Effector CD4-positive, alpha-beta T cell (primary cell): ENCODE measurements at regions not wholly inside any gene's neighbourhood (a gene's known extent, or its start where the extent isn't known, plus 50 kb on each side); places are given as distances from the start of the nearest gene placed in this dataset.

Experiments used
- DNase-seq: peaks from one replicate; pipeline ENCODE4 v3.0.0-alpha.2; 2020

DNA sequence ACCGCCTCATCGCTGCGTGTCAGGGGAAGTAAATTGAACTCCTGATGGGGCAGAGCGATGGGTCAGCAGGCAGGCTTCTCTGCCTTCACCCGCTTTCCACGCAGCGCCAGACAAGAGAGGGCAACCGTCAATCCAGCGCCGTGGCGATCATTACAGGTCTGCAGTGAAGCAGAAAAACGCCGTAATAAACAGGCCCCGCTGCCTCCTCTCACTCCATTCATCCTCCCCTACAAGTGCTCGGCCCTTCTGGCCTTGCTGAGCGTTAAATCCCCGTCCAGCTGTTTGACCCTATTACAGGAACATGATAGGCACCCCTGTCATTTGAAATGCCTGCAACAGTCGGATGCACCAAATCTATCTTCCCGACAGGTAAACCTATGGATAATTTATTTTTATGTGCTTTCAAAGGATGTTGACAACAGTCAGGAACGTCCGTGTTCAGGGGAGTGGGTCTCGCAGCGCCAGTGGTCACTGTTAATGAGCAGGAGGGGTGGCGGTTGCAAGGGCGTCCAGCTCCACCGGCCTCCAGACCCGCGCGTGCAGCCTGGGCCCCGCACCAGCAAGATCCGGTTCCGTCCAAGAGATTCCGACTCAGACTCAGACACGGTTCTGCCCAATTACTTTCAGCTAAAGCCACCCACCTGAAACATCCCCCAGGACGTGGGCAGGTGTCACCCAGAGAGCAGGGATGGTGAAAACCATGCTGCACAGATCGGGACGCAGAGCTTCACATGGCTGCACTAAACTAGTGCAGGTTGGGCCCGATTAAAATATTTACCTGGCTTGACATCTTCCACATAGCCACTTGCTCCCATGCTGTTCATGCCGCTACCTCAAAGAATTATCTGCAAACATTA, 508.0 kb upstream of the MGMT start:
- DNase-seq, result no peak

DNA sequence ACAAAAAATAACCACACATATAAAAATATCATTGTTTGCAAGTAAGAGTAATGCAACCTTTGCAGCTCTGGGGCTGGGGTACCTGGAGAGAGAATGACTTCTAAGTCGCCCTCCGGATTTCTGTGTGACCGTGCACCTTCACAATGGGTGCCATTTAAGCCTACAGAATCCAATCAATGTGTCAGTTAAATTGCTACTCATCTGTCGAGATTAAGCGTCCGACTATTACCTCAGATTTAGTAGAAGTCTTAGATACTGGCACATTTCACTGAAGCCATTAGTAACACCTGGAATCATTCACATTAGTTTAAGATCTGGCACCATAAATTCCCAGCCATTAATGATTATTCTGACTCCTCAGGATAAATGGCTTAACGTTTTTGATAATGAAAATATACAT, 507.3 kb upstream of the MGMT start:
- no peak for DNase-seq

DNA sequence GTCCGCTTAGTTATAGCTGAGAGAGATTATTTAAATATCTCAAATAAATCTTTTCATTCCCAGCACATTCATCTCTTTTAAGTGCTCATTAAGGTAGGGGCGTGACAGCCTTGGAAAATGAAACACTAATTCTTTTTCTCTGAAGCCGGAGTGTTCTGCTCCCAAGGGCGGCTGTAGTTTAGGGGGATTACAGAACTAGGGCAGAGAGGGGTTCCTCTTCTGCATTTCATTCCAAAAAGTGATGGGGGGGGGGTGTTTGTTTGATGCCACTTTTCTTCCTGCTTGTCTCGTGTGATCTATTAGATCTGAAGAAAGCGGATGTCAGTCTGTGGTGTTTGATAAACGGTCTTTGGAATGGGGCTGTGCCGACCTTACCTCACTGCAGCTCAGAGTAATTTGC, 506.5 kb upstream of the MGMT start:
- DNase-seq, result no peak

DNA sequence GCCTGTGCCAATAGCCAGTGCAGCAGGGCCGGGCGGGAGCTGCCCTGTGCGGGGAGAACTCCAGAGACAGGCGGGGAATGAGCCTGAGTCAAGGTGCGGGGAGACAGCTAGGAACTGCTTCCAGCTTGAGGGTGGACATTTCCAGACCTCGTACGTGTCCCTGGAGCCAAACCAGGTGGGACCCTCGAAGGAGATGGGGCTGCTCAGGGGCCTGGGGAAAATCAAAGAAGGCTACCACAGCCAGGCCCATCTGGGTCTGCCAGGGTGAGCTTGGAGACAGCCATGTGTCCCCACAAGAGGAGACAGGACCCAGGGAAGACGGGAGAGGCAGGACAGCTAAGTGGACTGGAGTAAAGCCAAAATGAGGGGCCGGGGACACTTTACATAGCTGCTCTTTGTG, 504.9 kb upstream of the MGMT start:
- DNase-seq, result no peak

DNA sequence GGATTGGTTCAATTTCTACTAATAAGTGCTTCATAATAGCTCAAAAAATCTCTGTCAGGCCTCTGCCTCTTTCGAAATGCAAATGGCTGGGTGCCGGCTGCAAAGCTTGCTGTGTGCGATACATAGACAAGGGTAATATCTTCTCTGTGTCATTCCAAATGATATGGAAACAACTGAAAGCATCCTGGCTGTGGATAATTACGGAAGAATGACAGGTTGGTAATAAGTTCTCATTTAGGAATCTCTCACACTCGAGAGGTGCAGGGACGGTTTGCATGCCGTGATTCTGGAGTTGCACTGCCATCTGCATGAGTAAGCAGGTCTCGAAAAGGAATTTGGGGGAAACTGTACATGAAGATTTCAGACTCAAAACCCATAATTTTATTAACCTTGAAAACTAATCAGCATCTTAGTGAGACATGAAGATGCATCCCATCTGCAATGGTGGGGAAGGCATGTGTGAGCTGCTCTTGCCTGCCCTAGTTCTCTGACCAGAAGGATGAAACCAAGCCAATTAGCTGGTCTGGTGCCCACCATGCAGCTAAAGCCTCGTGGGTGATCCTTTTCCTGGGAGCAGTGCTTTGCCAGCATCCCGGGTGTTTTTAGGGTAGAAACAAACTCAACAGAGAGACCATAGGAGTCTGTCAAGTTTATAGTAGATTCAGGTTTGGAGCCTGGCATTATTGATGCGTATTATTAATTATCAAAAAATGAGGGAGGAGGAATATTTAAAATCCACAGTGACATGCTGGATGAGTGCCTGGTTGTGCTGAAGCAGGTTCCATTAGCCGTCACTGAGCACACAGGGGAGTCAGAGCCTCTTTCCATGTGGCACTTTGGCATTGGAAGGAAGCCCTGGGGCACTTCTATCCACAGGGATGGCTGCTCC, 503.6 kb upstream of the MGMT start:
- DNase-seq, result no peak

DNA sequence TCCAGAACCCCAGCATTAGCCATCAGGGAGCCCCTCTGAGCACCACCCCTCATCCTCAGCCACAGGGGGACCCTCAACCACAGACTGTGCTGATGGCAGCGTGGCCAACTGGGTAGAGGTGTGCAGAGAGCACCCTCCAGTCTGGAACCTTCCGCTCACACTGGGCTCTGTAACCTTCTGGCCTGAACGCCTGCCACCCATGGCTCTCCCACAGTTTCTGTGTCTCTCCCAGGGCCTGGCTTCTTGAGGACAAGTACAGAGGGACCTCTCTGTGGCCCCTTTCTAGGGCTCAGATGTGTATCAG, 503.0 kb upstream of the MGMT start:
- no peak for DNase-seq

DNA sequence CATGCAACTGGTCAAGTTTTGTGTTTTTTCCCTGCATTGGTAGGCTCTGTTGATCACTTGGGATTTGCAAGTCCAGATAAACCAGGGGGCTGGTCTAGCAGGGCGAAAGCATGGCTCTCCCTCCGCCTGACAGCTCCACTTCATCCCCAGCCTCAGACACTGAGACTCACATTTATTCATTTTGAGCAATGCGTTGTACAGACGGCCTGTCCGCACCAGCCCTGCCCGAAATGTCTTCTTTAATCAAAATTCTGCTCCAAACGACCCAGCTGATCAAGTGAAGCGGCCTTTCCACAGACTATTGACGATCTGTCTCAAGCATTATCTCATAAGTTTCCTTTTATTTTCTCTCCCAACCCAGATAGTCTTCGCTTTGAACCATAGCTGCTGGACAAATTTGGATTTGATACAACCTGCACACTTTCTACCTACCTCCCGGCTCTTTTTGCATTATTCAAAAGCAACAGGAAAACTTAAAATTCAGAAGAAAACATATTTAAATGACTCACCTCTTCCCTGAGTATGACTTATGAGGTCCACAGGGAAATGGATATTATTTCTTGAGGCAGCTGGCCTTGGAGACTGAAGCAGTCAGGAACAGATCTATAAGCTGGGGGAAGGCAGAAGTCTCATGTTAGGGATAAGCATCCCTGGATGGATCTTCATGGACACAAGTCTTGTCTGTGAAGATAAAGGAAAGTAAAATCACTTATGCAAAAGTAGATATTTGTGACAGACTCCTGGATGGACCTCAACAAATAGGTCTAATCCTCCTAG, 498.9 kb upstream of the MGMT start:
- DNase-seq, result no peak

DNA sequence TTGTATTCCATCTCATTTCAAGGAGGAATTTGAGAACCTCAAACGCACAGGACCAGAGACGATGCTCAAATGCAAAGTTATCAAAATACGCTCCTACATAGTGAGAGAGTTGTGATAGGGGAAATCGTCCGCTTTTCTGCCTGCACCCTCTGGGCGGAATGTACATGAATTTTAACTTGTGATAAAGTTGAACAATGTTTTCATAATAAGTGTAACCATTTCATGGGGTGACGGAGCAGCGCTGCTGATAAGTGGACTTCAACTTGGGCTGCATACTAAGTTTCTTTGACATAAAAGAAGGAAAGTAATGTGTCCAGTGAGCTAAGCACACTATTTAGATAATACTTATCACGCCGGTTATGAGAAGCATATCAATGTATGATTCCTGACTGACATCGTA, 497.5 kb upstream of the MGMT start:
- DNase-seq, result no peak

DNA sequence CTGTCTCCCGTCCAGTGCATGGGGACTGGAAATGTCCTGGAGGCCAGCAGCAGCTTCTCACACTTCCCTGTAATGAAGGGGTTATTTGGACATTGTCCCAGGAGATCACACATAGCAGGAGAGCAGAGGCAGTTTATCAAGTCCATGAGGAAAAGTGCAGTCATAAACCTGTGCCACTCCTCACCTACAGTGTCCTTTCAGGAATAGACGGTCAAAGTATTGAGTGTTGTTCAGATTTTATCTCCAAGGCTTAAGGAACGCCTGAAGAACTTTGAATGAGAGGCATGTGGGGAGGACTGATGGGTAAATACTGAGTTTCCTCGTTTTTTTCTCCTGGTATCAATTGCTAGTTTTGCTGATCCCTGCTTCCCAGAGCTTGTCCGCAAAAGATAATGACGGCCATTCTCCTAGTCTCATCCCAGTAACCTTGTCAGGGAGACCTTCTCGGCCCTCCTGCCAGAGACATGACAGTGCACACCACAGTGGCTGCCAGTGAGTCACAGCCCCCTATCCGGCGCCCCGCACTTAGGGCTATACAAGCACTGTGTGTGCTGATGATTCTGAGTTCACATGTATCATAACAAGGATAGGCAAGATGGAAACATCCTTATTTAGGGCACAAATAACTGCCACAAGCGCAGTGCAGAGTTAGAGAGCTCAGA, 495.5 kb upstream of the MGMT start:
- no peak for DNase-seq

DNA sequence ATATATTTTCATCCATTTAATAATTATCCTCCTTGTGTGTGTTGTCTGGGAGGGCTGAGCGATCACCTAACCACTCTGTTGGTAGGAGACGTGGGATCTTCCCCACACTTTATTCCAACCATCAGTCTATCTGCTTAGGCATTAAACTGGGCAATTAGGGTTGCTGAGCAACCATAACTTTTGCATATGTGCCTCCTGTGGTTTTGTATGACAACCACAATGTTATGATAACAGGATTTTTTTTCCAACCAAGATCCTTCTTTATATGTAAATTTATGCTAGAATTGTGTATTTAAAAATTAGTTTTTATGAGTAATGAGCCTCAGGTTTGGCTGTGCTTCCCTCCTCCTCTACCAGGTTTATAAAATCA, 495.0 kb upstream of the MGMT start:
- no peak for DNase-seq

DNA sequence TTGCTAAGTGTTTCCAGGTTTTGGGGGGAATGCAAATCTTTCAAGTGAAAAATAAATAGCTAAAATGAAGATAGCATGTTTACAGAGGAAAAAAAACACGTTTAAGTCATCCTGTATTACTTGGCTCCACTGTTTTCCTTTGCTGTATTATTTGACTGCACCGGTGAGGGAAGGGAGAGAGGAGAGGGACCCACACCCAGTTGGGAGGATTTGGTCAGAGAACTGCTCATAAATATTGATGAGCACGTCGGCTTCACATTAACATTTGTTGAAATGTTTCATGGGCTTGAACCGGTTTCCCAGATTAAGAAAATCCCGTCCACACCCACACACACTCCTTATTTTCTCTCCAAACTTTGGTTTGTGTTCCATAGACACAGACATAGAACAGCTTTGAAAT, 493.8 kb upstream of the MGMT start:
- DNase-seq, result no peak

DNA sequence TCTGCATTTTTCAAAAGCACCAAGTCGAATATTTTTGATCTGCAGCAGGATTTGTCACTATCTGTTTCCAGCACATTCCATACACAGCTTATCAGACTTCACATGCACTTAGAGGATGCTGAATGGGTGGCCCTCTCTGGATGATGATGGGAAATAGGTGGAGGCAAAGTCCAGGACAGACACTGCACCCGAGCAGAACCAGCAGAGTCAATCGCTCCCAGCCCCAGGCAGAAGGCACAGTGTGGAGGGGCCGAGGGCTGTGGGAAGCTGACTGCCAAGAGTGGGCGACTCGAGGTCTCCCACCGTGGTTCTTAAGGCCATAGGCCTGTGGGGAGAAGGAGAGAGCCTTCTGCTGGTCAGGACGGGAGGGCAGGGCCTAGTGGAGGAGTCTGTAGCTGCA, 490.2 kb upstream of the MGMT start:
- no peak for DNase-seq

DNA sequence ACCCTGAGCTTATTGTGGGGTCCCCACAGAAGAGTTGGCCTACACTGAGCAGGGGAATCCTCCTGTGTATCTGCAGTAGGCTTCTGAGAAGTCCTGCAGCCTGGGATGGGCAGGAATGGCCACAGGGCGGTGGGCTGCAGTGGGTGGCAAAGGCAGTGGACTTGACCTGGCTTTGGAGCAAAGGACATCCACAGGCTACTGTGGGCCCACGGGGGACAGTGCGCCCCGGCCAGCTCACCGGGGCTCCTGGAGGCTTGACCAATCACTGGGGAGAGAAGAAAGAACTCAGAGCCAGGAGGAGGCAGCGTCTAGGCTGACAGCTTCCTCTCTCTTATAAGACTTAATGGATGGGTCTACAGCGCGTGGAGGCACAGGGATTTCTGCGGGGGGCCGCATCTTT, 488.8 kb upstream of the MGMT start:
- no peak for DNase-seq

DNA sequence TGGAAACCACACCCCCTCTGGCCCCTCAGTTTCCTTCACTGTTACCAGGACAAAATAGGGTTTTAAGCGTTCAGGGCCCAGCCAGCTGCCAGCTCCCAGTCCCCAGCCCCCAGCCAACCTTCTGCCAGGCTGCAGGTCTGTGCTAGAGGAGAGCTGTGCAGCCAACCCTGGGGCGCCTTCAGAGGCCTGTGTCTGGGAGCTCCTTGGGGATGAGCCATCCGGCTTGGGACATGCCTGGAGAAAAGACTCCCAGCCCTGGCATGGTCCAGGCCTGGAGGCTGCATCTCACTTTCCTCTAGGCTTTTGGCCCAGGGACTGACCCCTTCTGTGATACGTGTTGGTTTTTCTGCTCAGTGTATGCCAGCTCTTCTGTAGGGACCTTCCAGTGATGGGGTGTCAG, 487.6 kb upstream of the MGMT start:
- no peak for DNase-seq

DNA sequence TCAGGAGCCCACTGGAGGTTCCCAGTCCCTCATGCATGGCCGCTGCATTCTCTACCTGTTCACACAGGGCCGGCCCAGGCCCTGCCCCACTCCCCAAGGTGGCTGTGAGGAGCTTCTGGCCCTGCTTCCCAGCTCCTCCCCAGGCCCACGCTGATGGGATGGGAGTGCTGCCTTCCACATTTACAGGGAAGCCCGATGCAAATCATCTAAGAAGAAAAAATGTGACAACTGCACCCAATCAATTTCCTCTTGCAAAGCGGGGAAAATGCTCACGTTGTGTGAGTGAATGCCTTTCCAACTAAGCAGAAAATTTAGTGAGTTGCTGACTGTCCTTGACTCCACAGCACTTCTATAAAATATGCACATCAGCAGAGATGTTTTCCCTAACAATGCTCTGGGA, 485.8 kb upstream of the MGMT start:
- DNase-seq, result no peak

DNA sequence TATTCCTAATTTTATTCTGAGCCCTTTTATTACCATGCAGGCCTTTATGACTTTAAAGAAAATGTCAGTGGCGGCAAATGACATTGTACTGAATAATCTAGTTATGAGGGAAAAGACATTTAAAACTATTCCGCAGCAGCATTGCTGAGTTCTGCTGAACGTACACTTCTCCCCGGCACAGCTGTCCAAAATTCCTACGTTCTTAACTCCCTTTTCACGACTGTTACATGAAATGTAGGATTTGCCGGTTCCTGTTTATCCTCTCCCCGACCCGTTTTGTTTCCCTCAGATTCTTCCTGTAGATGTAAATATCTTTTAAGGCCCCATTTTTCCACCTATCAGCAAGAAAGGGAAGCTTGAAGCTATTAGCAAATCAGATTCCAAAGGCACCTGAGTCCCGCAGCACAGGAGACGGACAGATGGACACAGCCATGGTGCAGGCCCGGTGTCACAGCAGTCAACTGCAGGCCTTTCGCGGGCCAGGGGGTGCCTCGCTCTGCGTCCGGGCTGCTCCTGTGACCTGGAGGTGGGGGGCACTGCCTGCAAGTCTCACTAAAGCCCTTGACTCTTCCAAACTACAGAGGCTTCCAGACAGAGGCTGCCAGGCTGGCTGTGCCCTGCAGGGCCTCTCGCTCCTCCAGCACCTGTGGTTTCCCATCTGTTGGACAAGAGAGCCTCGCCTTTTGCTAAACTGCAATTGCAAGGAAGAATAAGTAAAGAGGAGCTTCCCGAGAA, 485.0 kb upstream of the MGMT start:
- no peak for DNase-seq

DNA sequence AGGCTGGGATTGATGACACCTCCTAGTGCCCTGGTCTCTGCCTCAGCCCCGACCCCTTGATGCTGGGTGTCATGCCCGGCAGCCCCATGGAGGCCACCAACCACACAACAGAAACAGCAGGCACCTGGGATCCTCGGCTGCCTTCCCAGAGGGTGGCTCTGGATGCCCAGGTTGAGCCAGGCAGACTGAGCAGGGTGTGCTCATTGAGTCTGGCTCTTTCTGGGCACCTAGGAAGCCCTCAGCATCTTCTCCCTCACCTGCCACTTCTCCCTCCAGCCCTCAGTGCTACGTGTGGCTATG, 484.5 kb upstream of the MGMT start:
- no peak for DNase-seq

DNA sequence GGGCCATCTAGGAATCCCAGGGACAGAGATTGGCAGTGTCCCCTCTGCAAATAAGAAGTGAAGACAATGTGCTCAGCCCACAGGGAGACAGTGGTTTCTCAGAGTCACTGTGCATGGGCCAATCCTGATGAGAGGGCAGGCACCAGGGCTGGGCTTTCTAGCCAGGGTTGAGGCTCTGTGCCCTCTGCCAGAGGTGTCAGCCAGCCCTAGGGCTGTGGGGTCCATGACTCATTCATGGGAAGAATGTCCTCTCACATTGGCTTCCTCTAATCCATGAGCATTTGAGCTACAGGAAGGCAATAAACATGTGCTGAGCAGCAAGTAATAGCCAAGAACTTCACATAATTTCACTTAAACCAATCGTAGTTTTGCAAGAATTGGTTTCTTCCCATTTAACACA, 482.0 kb upstream of the MGMT start:
- no peak for DNase-seq

DNA sequence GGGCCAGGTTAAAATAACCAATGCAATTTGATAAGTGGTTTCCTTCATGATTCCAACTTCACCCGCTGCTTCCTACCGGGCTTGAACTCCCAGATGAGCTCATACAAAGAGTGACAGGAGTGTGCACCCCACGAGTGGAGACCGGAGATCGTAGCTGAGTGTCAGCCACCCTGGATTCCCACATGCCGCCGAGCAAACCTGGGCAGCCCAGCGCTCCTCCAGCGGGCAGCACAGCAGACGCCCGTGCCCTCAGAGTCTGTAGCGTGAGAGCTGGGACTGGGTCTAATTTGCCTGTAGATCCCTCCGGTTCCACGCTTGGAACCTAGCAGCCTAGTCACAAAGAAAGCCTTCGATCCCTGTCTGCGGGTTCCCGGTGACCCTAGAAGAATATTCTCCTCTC, 476.1 kb upstream of the MGMT start:
- no peak for DNase-seq

DNA sequence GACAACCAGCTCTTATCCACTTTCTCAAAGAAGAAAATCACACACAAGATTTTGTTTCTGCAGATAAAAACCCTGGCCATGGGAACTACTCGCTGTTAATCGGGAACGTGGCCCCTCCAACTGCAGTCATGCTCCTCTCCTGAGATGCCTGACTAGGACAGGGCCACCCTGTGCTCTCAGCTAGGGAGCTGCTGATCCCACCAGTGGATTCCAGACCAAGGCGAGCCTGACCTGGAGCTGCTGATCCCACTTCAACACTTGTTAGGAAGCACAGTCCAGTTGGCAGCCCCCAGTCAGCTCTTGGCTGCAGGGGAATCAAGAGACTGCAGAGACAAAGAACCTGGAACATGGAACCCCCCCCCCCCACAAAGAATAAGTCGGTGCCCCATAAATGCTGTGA, 474.3 kb upstream of the MGMT start:
- DNase-seq, result no peak

DNA sequence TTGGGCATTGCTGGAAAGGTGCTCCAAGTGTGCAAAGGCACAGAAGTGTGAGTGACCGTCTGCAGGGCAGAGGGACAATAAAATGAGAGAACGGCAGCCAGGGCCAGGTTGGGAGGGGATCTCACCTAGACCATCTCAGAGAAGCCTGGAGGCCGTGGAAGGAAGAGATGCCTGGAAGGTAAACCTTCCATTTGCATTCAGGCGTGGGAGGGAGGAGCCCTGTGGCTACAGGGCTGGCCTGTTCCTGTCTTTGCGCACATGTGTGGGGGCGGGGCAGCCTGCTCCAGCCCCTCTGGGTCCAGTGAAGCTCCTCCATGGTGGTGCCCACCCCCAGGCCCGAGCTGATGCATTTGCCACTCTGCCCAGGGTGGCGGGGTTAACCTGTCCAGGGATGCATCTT, 473.6 kb upstream of the MGMT start:
- no peak for DNase-seq

DNA sequence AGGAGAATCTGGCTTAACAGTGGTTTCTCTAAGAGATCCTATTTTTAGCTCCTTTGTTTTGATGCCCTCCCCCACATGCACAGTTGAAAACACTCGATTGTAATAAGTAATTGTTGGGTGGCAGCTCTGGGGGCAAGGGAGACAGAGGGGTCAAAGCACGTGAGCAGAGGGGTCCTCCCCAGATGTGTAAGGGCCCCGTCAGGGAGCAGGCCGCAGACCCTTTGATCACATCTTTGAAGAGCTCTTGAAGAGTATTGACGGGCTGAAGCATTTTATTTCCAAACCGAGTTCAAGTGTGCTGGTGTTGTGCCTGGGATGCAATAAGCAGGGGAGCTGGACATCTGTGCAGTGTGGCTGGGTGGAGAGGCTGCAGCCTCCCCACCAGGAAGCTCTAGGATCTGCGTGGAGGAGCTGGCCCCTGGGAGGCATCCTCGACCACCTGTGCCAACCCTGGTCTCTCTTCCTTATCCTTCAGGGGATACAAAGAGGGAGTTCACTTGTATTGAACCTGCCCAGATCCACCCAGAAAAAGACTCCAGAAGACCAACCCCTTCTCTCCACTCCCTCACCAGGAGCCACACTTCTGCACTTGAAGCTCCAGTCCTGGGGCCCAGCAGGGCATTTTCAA, 473.0 kb upstream of the MGMT start:
- DNase-seq, result no peak
